Left ventricle myocardium superior (tissue), 1 donor: ENCODE measurements at regions not wholly inside any gene's neighbourhood (a gene's known extent, or its start where the extent isn't known, plus 50 kb on each side); places are given as distances from the start of the nearest gene placed in this dataset.

Source experiments
- ATAC-seq: fragments of 200-7000 bp; cut with Tn5 transposase; one replicate; pipeline ENCODE4 v1.9.1; 2020; ENCODE audit warnings: mild to moderate bottlenecking, moderate library complexity
- DNase-seq: peaks from one replicate; pipeline ENCODE4 v3.0.0-alpha.2; 2020
- intact Hi-C: fragments of 100-400 bp; cut with micrococcal nuclease; formaldehyde crosslinking; loops from one replicate; pipeline ENCODE4 v1.11.0; 2022
- donor health status: DM: no; HTN: yes; CAD: no; lungs with severe emphysema.

GRCh38 chr2:152858594-152859265 is 140.3 kb downstream of the ARL6IP6 start:
- intact Hi-C loops = no loop called here
- DNase-seq (no peak), ATAC-seq (no peak)

- no peak for DNase-seq
- ATAC-seq = no peak
- intact Hi-C loops = no loop called here
These were observed 128.5 kb downstream of the ARL6IP6 start for GRCh38 chr2:152846697-152847470.

GRCh38 chr2:152835674-152836073 is 117.3 kb downstream of the ARL6IP6 start:
- intact Hi-C loops = no loop called here
- ATAC-seq (no peak), DNase-seq (no peak)

- no peak for DNase-seq
- intact Hi-C loops = no loop called here
- ATAC-seq = no peak
These were observed 109.5 kb downstream of the ARL6IP6 start for GRCh38 chr2:152827944-152828343.

GRCh38 chr2:152826581-152827279 is 108.3 kb downstream of the ARL6IP6 start:
- no peak for ATAC-seq
- DNase-seq = no peak
- intact Hi-C loops = no loop called here

- DNase-seq (no peak), ATAC-seq (no peak)
- intact Hi-C loops = no loop called here
These were observed 107.4 kb downstream of the ARL6IP6 start for GRCh38 chr2:152825834-152826233.

GRCh38 chr2:152823905-152824304 is 105.5 kb downstream of the ARL6IP6 start:
- DNase-seq (no peak), ATAC-seq (no peak)
- intact Hi-C loops = no loop called here

- intact Hi-C loops = no loop called here
- ATAC-seq (no peak), DNase-seq (no peak)
These were observed 104.3 kb downstream of the ARL6IP6 start for GRCh38 chr2:152822676-152823075.

- ATAC-seq = no peak
- DNase-seq = no peak
- intact Hi-C loops = no loop called here
These were observed 101.6 kb downstream of the ARL6IP6 start for GRCh38 chr2:152820048-152820447.

GRCh38 chr2:152815634-152816257 is 97.3 kb downstream of the ARL6IP6 start:
- DNase-seq = no peak
- intact Hi-C loops = no loop called here
- no peak for ATAC-seq

GRCh38 chr2:152814475-152815030 is 96.1 kb downstream of the ARL6IP6 start:
- ATAC-seq = no peak
- intact Hi-C loops = no loop called here
- no peak for DNase-seq

- DNase-seq (no peak), ATAC-seq (no peak)
- intact Hi-C loops = no loop called here
These were observed 94.9 kb downstream of the ARL6IP6 start for GRCh38 chr2:152813351-152813750.
